SK-N-SH treated with all-trans-retinoic acid at 6 μM for 48 hours (cell line): ENCODE measurements at regions not wholly inside any gene's neighbourhood (a gene's known extent, or its start where the extent isn't known, plus 50 kb on each side); places are given as distances from the start of the nearest gene placed in this dataset.
A peak's percentile ranks its signal among the peaks of the same experiment; 100 is the strongest.

Source experiments
- ATAC-seq: fragments of 200-7000 bp; cut with Tn5 transposase; 3 replicates; pipeline ENCODE4 v1.9.1; 2020; ENCODE audit warnings: mild to moderate bottlenecking, moderate library complexity
- ARNTL ChIP-seq: fragments of 450-650 bp; formaldehyde crosslinking; IDR thresholded peaks from 2 replicates; pipeline ENCODE4 v1.5.0; 2020; ENCODE audit warnings: low read depth, mild to moderate bottlenecking, moderate library complexity, borderline replicate concordance
- BACH2 ChIP-seq: fragments of 250-450 bp; sonication (Bioruptor Pico); IDR thresholded peaks from 2 replicates; pipeline ENCODE4 v1.9.0; 2021; ENCODE audit warnings: mild to moderate bottlenecking, borderline replicate concordance
- CSDC2 ChIP-seq: fragments of 250-450 bp; sonication (Bioruptor Pico); IDR thresholded peaks from 2 replicates; pipeline ENCODE4 v1.5.0; 2020; ENCODE audit warnings: mild to moderate bottlenecking, moderate library complexity
- ISL1 ChIP-seq: fragments of 250-450 bp; sonication (Bioruptor Pico); IDR thresholded peaks from 2 replicates; pipeline ENCODE4 v2.1.2; 2022; ENCODE audit warnings: mild to moderate bottlenecking, moderate library complexity
- OSR1 ChIP-seq: fragments of 250-450 bp; sonication (Bioruptor Pico); IDR thresholded peaks from 2 replicates; pipeline ENCODE4 v1.8.0; 2022; ENCODE audit warnings: moderate library complexity, mild to moderate bottlenecking, inconsistent platforms
- PPARA ChIP-seq: fragments of 250-450 bp; sonication (Bioruptor Pico); IDR thresholded peaks from 2 replicates; pipeline ENCODE4 v1.5.0; 2020; ENCODE audit warnings: mild to moderate bottlenecking, borderline replicate concordance
- RARB ChIP-seq: fragments of 250-450 bp; sonication (Bioruptor Pico); IDR thresholded peaks from 2 replicates; pipeline ENCODE4 v1.8.0; 2021; ENCODE audit warnings: mild to moderate bottlenecking, moderate library complexity
- SNAI2 ChIP-seq: fragments of 250-450 bp; sonication (Bioruptor Pico); IDR thresholded peaks from 2 replicates; pipeline ENCODE4 v1.5.0; 2020; ENCODE audit warnings: mild to moderate bottlenecking, moderate library complexity
- TCF4 ChIP-seq: fragments of 250-450 bp; sonication (Bioruptor Pico); IDR thresholded peaks from 2 replicates; pipeline ENCODE4 v1.8.0; 2021; ENCODE audit warnings: mild to moderate bottlenecking, moderate library complexity, borderline replicate concordance
- TOX ChIP-seq: fragments of 250-450 bp; sonication (Bioruptor Pico); IDR thresholded peaks from 2 replicates; pipeline ENCODE4 v1.8.0; 2021; ENCODE audit warnings: mild to moderate bottlenecking, moderate library complexity, borderline replicate concordance
- ZC3H10 ChIP-seq: fragments of 250-450 bp; sonication (Bioruptor Pico); IDR thresholded peaks from 2 replicates; pipeline ENCODE4 v1.5.1; 2021; ENCODE audit warnings: mild to moderate bottlenecking, moderate library complexity
- ZFP3 ChIP-seq: fragments of 250-450 bp; sonication (Bioruptor Pico); IDR thresholded peaks from 2 replicates; pipeline ENCODE4 v1.5.0; 2020; ENCODE audit warnings: mild to moderate bottlenecking, moderate library complexity
- ZFP30 ChIP-seq: fragments of 450-650 bp; formaldehyde crosslinking; IDR thresholded peaks from 2 replicates; pipeline ENCODE4 v1.5.0; 2022; ENCODE audit warnings: mild to moderate bottlenecking, moderate library complexity
- ZNF565 ChIP-seq: fragments of 450-650 bp; formaldehyde crosslinking; conservative IDR thresholded peaks from 2 replicates; pipeline ENCODE4 v1.5.0; 2020; ENCODE audit warnings: low read depth, mild to moderate bottlenecking, moderate library complexity
- ZNF70 ChIP-seq: fragments of 450-650 bp; formaldehyde crosslinking; IDR thresholded peaks from 2 replicates; pipeline ENCODE4 v1.5.0; 2020; ENCODE audit warnings: mild to moderate bottlenecking, moderate library complexity
- ZNF8 ChIP-seq: fragments of 450-650 bp; formaldehyde crosslinking; IDR thresholded peaks from 2 replicates; pipeline ENCODE4 v1.5.0; 2020; ENCODE audit warnings: mild to moderate bottlenecking, moderate library complexity
- TF ChIP-seq, protein P1 (sequence below): fragments of 250-450 bp; sonication (Bioruptor Pico); IDR thresholded peaks from 2 replicates; pipeline ENCODE4 v1.8.0; 2020; ENCODE audit warnings: mild to moderate bottlenecking, moderate library complexity, borderline replicate concordance
- TF ChIP-seq, protein P2 (sequence below): fragments of 250-450 bp; sonication (Bioruptor Pico); IDR thresholded peaks from 2 replicates; pipeline ENCODE4 v1.5.1; 2021; ENCODE audit warnings: mild to moderate bottlenecking, moderate library complexity
- TF ChIP-seq, protein P3 (sequence below): fragments of 250-450 bp; sonication (Bioruptor Pico); IDR thresholded peaks from 2 replicates; pipeline ENCODE4 v1.8.0; 2021; ENCODE audit warnings: low read depth, mild to moderate bottlenecking, moderate library complexity, borderline replicate concordance
- TF ChIP-seq, protein P4 (sequence below): fragments of 250-450 bp; sonication (Bioruptor Pico); IDR thresholded peaks from 2 replicates; pipeline ENCODE4 v1.5.0; 2020; ENCODE audit warnings: mild to moderate bottlenecking, moderate library complexity

DNA sequence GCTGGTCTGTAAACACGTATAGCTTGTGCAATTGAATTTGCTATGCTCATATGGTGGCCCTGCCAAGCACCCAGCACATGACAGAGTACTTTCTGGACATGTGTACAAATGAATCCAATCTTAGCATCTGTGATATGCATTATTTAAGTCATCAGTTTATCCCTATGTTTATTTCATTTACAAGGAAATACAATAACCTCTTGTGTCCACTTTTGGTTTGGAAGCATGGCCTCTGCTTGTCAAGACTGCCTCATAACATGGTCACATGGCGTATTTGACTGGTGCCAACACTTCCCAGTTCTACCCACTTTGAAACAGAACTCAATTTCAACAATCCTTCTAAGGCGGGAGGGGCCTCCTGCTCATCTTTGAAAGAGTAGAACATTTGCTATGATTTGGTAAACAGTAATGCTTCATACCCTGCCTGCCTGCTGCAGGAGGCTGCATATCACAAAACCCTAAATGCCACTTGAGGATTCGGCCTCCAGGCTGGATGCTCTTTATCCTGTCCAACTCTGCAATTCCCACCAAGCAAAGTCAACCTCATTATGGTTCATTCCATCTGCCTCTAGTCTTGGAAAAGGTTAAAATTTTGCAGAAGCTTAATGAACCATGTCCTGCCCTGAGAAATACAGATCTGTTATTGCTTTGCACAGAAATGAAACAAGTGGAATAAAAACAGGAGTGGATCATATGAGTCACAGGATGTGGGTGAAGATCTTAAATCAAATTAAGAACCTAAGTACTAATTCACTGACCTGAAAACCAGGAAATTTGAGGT lies 151.3 kb downstream of the CYSLTR2 start:
- peak; percentile 52 for ATAC-seq
- no peak for TF ChIP-seq ARNTL (CRISPR knock-in tag)

DNA sequence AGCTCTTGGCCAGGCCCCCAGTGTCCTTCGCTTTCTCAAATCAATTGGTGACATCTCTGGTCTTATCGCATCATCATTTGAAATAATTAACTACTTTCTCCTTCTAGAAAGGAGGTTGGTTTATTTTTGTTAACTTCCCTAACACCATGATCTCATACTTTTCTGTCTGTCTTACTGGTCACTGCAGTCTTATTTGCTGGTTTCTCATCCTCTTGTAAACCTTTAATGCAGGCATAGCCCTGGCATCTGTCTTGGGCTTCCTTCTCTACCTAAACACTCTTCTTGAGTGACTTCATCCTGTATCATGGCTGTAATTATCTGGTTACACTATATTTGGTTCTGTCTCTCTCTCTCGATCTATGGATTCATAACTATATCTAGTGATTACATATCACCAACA lies 152.8 kb downstream of the CYSLTR2 start:
- TF ChIP-seq, protein P1, sequence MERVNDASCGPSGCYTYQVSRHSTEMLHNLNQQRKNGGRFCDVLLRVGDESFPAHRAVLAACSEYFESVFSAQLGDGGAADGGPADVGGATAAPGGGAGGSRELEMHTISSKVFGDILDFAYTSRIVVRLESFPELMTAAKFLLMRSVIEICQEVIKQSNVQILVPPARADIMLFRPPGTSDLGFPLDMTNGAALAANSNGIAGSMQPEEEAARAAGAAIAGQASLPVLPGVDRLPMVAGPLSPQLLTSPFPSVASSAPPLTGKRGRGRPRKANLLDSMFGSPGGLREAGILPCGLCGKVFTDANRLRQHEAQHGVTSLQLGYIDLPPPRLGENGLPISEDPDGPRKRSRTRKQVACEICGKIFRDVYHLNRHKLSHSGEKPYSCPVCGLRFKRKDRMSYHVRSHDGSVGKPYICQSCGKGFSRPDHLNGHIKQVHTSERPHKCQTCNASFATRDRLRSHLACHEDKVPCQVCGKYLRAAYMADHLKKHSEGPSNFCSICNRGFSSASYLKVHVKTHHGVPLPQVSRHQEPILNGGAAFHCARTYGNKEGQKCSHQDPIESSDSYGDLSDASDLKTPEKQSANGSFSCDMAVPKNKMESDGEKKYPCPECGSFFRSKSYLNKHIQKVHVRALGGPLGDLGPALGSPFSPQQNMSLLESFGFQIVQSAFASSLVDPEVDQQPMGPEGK (CRISPR knock-in tag): no peak
- TF ChIP-seq ZFP30 (no peak), ZNF70 (CRISPR knock-in tag) (no peak), CSDC2 (CRISPR knock-in tag) (no peak), TOX (no peak), ZFP3 (CRISPR knock-in tag) (no peak), SNAI2 (CRISPR knock-in tag) (no peak), RARB (CRISPR knock-in tag) (no peak), ZC3H10 (CRISPR knock-in tag) (no peak), ISL1 (CRISPR knock-in tag) (no peak), ARNTL (CRISPR knock-in tag) (no peak), ZNF8 (CRISPR knock-in tag) (no peak)

DNA sequence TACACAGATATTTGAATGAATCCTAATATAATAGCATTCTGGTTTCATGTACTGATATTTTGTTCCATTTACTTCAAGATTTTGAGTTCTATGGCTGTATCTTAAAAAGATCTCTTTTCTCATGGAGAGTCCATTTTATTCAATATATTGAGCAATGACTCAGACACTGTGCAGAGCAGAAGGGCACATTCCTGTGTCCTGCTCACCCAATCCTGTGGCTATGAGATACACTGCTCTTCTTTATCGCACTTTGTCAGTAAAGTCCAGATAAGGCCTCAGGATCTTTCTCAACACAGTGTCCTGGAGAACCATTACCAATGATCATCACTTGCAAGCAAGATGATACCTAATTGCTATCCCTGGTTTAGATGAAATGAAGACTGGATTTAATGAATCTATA lies 155.0 kb downstream of the CYSLTR2 start:
- peak; percentile 83 for ATAC-seq
- TF ChIP-seq ISL1 (CRISPR knock-in tag): peak; percentile 40
- no peak for TF ChIP-seq ZC3H10 (CRISPR knock-in tag)

More for the DNA sequence above, 152.8 kb downstream of the CYSLTR2 start:
- no peak; the same call in 1 of the 3 replicates for ATAC-seq

DNA sequence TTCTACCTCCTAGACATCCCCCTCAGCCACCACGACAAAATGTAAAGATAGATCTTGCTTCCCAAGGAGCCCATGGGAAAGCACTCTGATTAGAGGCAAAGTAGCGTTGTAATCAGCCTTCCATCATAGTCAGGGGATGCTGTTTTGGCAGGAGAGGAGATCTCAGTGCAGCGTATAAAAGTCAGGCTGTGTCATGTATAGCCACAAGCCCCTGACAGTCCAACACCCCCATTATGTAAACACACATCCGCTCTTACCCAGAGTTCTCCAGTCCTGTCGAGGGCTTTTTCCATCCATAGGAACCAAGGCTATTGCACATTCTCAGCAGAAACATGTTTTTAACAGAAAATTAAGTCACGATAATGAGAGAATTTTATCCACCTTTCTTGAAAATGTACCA lies 156.3 kb downstream of the CYSLTR2 start:
- TF ChIP-seq ZFP3 (CRISPR knock-in tag) (no peak), ZNF70 (CRISPR knock-in tag) (no peak), ZC3H10 (CRISPR knock-in tag) (no peak), RARB (CRISPR knock-in tag) (no peak), PPARA (CRISPR knock-in tag) (no peak), CSDC2 (CRISPR knock-in tag) (no peak), ZFP30 (no peak), TCF4 (CRISPR knock-in tag) (no peak), ARNTL (CRISPR knock-in tag) (no peak), SNAI2 (CRISPR knock-in tag) (no peak), BACH2 (CRISPR knock-in tag) (no peak), ZNF8 (CRISPR knock-in tag) (no peak), ZNF565 (CRISPR knock-in tag) (no peak), OSR1 (no peak), ISL1 (CRISPR knock-in tag) (no peak)
- TF ChIP-seq, protein P2, sequence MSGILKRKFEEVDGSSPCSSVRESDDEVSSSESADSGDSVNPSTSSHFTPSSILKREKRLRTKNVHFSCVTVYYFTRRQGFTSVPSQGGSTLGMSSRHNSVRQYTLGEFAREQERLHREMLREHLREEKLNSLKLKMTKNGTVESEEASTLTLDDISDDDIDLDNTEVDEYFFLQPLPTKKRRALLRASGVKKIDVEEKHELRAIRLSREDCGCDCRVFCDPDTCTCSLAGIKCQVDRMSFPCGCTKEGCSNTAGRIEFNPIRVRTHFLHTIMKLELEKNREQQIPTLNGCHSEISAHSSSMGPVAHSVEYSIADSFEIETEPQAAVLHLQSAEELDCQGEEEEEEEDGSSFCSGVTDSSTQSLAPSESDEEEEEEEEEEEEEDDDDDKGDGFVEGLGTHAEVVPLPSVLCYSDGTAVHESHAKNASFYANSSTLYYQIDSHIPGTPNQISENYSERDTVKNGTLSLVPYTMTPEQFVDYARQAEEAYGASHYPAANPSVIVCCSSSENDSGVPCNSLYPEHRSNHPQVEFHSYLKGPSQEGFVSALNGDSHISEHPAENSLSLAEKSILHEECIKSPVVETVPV (CRISPR knock-in tag): no peak
- TF ChIP-seq, protein P1 (CRISPR knock-in tag): no peak
- TF ChIP-seq, protein P3, sequence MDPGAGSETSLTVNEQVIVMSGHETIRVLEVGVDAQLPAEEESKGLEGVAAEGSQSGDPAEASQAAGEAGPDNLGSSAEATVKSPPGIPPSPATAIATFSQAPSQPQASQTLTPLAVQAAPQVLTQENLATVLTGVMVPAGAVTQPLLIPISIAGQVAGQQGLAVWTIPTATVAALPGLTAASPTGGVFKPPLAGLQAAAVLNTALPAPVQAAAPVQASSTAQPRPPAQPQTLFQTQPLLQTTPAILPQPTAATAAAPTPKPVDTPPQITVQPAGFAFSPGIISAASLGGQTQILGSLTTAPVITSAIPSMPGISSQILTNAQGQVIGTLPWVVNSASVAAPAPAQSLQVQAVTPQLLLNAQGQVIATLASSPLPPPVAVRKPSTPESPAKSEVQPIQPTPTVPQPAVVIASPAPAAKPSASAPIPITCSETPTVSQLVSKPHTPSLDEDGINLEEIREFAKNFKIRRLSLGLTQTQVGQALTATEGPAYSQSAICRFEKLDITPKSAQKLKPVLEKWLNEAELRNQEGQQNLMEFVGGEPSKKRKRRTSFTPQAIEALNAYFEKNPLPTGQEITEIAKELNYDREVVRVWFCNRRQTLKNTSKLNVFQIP (CRISPR knock-in tag): no peak
- TF ChIP-seq, protein P4, sequence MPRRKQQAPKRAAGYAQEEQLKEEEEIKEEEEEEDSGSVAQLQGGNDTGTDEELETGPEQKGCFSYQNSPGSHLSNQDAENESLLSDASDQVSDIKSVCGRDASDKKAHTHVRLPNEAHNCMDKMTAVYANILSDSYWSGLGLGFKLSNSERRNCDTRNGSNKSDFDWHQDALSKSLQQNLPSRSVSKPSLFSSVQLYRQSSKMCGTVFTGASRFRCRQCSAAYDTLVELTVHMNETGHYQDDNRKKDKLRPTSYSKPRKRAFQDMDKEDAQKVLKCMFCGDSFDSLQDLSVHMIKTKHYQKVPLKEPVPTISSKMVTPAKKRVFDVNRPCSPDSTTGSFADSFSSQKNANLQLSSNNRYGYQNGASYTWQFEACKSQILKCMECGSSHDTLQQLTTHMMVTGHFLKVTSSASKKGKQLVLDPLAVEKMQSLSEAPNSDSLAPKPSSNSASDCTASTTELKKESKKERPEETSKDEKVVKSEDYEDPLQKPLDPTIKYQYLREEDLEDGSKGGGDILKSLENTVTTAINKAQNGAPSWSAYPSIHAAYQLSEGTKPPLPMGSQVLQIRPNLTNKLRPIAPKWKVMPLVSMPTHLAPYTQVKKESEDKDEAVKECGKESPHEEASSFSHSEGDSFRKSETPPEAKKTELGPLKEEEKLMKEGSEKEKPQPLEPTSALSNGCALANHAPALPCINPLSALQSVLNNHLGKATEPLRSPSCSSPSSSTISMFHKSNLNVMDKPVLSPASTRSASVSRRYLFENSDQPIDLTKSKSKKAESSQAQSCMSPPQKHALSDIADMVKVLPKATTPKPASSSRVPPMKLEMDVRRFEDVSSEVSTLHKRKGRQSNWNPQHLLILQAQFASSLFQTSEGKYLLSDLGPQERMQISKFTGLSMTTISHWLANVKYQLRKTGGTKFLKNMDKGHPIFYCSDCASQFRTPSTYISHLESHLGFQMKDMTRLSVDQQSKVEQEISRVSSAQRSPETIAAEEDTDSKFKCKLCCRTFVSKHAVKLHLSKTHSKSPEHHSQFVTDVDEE: no peak
- ATAC-seq: no peak
